ENCODE measurements at regions not wholly inside any gene's neighbourhood (a gene's known extent, or its start where the extent isn't known, plus 50 kb on each side); places are given as distances from the start of the nearest gene placed in this dataset.
"Not testable (repeated sequence)": the region's sequence is repeated elsewhere in the genome, so short reads cannot be mapped to it uniquely, and the experiment has no call there.

GRCh38 chr4:170884969-170885570 lies 795.3 kb upstream of the AADAT start:
- Histone ChIP-seq H3K9me2 (ENCODE audit: insufficient read depth) (no peaks in the 10 kb centered on the region; the same call in none of the 2 replicates), H3K27me3 (ENCODE audit: insufficient read depth) (no peaks in the 10 kb centered on the region), H3K4me1 (ENCODE audit: insufficient read depth) (peaks cover 14% of the 10 kb centered on the region; the same call in 1 of the 2 replicates), H3K4me2 (peak overlapping the region; percentile 1; the same call in 1 of the 2 replicates), H3K79me2 (replicated peaks; ENCODE audit: insufficient read depth) (no peaks in the 10 kb centered on the region), H3K27ac (ENCODE audit: low read depth) (peak overlapping the region; percentile 75), H3K36me3 (ENCODE audit: insufficient read depth) (no peaks in the 10 kb centered on the region), H2AFZ (no peak overlapping the region), H3K4me3 (no peak overlapping the region), H4K20me1 (replicated peaks; ENCODE audit: insufficient read depth) (no peaks in the 10 kb centered on the region), H3F3A (replicated peaks; ENCODE audit: low read depth) (no peaks in the 10 kb centered on the region)
- Mint-ChIP-seq H3K27me3 (ENCODE audit: insufficient read depth, low read depth, poor library complexity) (no peaks in the 10 kb centered on the region), H3K4me1 (peaks cover 14% of the 10 kb centered on the region), H3K27ac (peak overlapping the region; percentile 65; the same call in 1 of the 2 replicates), H3K4me3 (no peak overlapping the region), H3K9me3 (peaks cover 19% of the 10 kb centered on the region; the same call in 1 of the 3 replicates), H3K36me3 (ENCODE audit: low read depth) (peaks cover 34% of the 10 kb centered on the region)
- TF ChIP-seq CREB1 (CRISPR knock-in tag; IDR thresholded peaks at IDR 0.05; ENCODE audit: low read depth) = no peak
- peak; percentile 89 for TF ChIP-seq NANOG (IDR thresholded peaks at IDR 0.05; ENCODE audit: borderline replicate concordance)
- DNase-seq (ENCODE audit: low spot score) (peak; percentile 8), ATAC-seq (no peak)

DNA sequence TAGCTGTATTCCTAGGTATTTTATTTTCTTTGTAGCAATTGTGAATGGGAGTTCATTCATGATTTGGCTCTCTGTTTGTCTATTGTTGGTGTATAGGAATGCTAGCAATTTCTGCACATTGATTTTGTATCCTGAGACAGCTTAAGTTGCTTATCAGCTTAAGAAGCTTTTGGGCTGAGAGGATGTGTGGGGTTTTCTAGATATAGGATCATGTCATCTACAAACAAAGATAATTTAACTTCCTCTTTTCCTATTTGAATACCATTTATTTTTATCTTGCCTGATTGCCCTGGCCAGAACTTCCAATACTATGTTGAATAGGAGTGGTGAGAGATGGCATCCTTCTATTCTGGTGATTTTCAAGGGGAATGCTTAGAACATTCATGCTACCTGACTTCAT lies 791.9 kb upstream of the AADAT start:
- not testable (repeated sequence) for H3K4me2 ChIP-seq

DNA sequence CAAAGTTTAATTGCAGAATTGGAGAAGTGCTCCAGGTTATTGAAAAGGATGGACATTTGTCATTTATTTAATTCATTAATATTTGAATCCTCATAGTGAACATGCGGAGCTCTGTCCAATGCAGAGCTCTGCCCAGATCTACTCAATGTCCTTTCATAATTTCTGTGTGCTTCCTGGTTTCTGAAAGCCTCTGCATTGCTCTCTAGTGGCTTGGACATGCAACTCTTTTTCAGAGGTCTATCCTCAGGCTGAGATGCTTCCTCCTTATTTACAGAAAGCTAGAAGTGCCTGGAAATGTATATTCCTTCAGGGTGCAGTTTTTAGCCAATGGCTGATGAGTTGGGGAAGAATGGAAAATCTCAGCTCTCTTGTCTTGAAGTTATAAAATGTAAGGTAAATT lies 786.1 kb upstream of the AADAT start:
- H3K36me3 Mint-ChIP-seq (ENCODE audit: low read depth) = no peaks in the 10 kb centered on the region
- H3K79me2 ChIP-seq (replicated peaks; ENCODE audit: insufficient read depth) = no peaks in the 10 kb centered on the region
- H3K4me1 ChIP-seq (ENCODE audit: insufficient read depth) = no peaks in the 10 kb centered on the region
- H3K27ac ChIP-seq (ENCODE audit: low read depth) = no peak overlapping the region
- H2AFZ ChIP-seq = no peak overlapping the region
- no peaks in the 10 kb centered on the region for H3F3A ChIP-seq (replicated peaks; ENCODE audit: low read depth)
- H3K27me3 Mint-ChIP-seq (ENCODE audit: insufficient read depth, low read depth, poor library complexity) = no peaks in the 10 kb centered on the region
- H3K4me2 ChIP-seq = no peak overlapping the region
- H3K27ac Mint-ChIP-seq = no peak overlapping the region
- ATAC-seq = peak; percentile 45; the same call in 2 of the 3 replicates
- no peak overlapping the region for H3K4me3 Mint-ChIP-seq
- no peaks in the 10 kb centered on the region for H3K9me3 Mint-ChIP-seq
- no peaks in the 10 kb centered on the region for H4K20me1 ChIP-seq (replicated peaks; ENCODE audit: insufficient read depth)
- H3K27me3 ChIP-seq (ENCODE audit: insufficient read depth) = no peaks in the 10 kb centered on the region
- no peaks in the 10 kb centered on the region for H3K9me2 ChIP-seq (ENCODE audit: insufficient read depth)
- TF ChIP-seq CTCF (conservative IDR thresholded peaks at IDR 0.05; ENCODE audit: low read depth in 2 of 2) (peak; percentile 52), STAT1 (IDR thresholded peaks at IDR 0.05; ENCODE audit: unreplicated experiment) (no peak), JUNB (IDR thresholded peaks at IDR 0.05; ENCODE audit: unreplicated experiment) (no peak), EZH2 (IDR thresholded peaks at IDR 0.05; ENCODE audit: low read depth, unreplicated experiment) (no peak), EZH2phosphoT487 (IDR thresholded peaks at IDR 0.05; ENCODE audit: unreplicated experiment) (no peak), ZNF114 (CRISPR knock-in tag; IDR thresholded peaks at IDR 0.05) (no peak)
- DNase-seq (ENCODE audit: low spot score) = peak; percentile 44
- H3K4me3 ChIP-seq = no peak overlapping the region
- no peaks in the 10 kb centered on the region for H3K4me1 Mint-ChIP-seq
- H3K36me3 ChIP-seq (ENCODE audit: insufficient read depth) = no peaks in the 10 kb centered on the region

More for the DNA sequence above, 791.9 kb upstream of the AADAT start:
- Mint-ChIP-seq H3K9me3 (peaks cover 19% of the 10 kb centered on the region; the same call in 1 of the 3 replicates), H3K36me3 (ENCODE audit: low read depth) (peaks cover 28% of the 10 kb centered on the region), H3K4me1 (peaks cover 12% of the 10 kb centered on the region)
- H3K9me2 ChIP-seq (ENCODE audit: insufficient read depth); ATAC-seq; H3K4me3 Mint-ChIP-seq; H3K27ac Mint-ChIP-seq; H3K27ac ChIP-seq (ENCODE audit: low read depth); H2AFZ ChIP-seq; H3K27me3 Mint-ChIP-seq (ENCODE audit: insufficient read depth, low read depth, poor library complexity); H4K20me1 ChIP-seq (replicated peaks; ENCODE audit: insufficient read depth); H3K36me3 ChIP-seq (ENCODE audit: insufficient read depth); H3F3A ChIP-seq (replicated peaks; ENCODE audit: low read depth); H3K79me2 ChIP-seq (replicated peaks; ENCODE audit: insufficient read depth); H3K27me3 ChIP-seq (ENCODE audit: insufficient read depth); DNase-seq (ENCODE audit: low spot score); H3K4me3 ChIP-seq: not testable (repeated sequence)
- peaks cover 14% of the 10 kb centered on the region; the same call in 1 of the 2 replicates for H3K4me1 ChIP-seq (ENCODE audit: insufficient read depth)

Measured in GM23338 (cell line).